G401 (cell line): ENCODE measurements at regions not wholly inside any gene's neighbourhood (a gene's known extent, or its start where the extent isn't known, plus 50 kb on each side); places are given as distances from the start of the nearest gene placed in this dataset.

Experiments
- DNase-seq: peaks from one replicate; pipeline ENCODE4 v3.0.0-alpha.2; 2015; ENCODE audit warnings: low spot score
- in situ Hi-C: cut with HindIII; loops from 2 replicates; pipeline ENCODE4 v1.10.0; 2016; ENCODE audit warnings: low sequenced_read_pairs, mixed read lengths

DNA sequence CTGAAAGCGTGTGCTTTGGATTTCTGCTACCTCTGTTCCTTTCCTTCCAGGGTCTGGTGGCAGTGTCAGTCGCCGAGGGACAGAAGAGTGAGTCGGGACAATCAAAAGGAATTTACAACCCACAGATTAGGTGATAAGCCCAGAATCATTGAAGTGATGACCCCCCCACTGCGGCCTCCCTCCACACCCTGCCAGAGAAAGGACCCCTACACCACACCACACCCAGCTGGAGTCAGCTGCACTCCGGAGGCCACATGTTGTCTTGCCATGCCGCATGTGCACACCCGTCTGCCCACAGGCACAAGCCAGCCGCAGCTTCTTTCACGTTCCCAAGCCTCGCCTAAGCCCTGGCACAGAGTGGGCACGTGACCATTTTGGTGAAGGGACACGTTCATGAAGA is 366.8 kb upstream of the SALL3 start:
- in situ Hi-C loops: no loop called here
- DNase-seq: no peak

DNA sequence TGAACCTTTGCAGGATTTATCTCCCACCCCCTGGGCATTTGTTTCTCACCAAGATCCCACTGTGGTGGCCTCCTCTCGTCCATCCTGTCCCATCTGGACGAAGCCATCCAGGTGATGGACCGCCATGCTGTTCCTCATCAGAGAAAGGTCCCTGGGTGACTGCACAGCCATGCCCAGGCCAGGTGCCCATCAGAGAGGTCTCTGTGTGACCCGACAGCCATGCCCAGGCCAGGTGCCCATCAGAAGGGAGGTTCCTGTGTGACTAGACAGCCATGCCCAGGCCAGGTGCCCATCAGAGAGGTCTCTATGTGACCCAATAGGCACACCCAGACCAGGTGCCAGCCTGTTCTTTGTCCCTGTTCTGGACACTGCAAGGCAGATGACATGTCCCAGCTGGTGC is 360.9 kb upstream of the SALL3 start:
- DNase-seq: no peak
- in situ Hi-C loops: no loop called here

DNA sequence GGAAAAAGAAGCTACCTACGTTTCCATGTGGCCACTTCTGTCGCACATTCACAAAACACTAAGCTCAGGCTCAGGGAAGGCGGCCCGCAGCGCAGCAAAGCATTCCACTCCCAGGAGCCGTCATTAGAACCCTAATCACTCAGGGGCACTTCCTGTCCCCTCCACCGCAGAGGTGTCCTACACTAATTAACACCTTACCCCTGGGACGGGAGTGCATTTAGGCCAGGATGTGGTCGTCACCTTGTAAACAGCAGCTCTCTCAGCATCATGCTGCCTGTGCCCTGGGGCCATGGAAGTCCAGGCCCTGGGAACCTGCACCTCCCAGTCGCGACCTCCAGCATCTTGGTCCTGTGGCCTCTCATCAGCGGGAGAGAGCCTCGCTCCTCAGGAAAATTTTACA is 359.8 kb upstream of the SALL3 start:
- in situ Hi-C loops: no loop called here
- DNase-seq: no peak

DNA sequence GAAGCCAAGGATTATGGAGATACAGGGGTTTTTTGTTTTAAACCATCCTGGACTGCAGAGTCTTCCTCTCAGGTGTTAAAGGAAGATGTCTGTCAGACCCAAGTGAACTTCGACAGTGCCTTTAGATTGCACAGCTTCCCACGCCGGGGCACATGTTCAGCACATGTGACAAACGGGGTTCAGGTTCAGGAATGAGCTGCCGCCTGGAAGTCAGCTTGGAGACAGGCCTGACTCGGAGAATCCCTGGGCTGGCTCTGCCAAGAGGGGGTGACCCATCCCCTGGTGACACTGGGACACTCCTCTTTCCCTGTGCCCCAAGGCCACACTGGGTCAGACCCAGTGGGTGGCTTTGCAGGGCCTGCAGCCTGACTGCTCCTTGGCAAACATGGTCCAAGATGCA is 359.3 kb upstream of the SALL3 start:
- no peak for DNase-seq
- in situ Hi-C loops: no loop called here

DNA sequence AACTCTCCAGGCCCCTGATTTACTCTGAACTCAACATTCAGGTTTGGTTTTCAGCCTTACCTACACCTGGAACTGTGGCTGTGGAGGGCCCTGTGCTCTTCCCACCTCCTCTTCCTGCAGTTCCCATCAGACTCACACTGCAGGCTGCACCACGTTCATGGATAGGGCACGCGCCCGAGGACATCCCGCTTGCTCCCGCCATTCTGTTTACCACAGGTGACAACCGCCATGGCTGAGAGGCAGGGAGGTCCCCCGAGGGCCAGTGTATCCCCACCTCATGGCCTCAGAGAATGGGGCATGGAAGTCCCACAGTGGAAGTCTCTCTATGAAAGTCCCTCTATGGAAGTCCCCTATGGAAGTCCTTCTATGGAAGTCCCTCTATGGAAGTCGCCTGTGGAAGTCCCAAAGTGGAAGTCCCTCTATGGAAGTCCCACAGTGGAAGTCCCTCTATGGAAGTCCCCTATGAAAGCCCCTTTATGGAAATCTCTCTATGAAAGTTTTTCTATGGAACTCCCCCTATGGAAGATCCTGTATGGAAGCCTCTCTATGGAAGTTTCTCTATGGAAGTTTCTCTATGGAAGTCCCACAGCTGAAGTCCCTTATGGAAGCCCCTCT is 358.4 kb upstream of the SALL3 start:
- in situ Hi-C loops: no loop called here
- DNase-seq: no peak

DNA sequence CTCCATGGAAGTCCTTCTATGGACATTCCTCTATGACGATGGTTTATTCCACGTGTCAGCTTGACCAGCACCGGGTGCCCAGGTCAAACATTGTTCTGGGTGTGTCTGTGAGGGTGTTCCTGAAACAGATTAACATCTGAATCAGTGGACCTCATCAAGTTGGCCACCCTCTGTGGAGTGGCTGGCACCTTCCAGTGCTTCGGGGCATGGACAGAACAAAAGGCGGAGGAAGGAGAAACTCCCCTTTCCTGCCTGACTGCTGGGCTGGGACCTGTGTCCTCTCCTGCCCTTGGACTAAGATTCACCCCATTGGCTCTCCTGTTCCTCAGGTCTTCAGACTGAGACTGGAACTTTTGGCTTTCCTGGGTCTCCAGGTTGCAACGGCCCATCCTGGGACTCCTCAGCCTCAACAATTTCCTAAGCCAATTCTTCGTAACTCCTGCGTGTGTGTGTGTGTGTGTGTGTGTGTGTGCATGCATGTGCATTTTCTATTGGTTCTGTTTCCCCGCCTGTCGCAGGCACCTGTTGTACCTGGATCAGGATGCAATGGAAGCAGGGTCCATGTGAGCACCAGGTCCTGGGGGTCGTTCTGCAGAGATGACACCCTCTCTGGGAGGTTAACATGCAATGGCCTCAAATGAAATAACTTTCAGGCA is 357.2 kb upstream of the SALL3 start:
- DNase-seq: no peak
- in situ Hi-C loops: no loop called here

DNA sequence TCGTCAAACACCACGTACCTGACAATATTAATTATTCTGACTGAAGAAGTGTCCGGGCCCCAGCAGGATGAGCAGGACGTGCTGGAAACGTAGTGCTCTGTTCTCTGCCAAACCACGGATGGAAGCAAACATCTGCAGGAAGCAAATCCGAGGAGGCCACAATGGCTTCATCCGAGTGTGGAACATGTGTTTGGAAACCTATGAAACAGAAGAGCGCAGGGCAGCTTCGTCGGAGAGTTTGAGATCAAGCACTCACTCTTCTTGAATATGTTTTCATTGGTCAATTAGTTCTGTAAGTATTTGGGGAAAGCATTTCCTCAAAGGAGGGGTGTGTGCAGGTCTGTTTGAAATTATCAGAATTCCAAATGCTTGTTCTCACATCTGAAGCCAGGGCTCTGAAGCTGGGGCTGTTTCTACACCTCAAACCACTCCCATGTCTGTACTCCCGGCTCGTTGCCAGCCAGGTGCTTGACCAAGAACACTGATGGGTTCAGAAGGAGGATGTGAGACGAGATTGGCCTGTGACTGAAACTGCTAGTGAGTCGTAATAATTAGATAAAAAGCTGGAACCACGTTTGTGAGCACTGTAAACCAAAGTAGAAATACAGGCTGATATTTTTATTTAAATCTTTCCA is 356.6 kb upstream of the SALL3 start:
- DNase-seq: no peak
- in situ Hi-C loops: no loop called here

DNA sequence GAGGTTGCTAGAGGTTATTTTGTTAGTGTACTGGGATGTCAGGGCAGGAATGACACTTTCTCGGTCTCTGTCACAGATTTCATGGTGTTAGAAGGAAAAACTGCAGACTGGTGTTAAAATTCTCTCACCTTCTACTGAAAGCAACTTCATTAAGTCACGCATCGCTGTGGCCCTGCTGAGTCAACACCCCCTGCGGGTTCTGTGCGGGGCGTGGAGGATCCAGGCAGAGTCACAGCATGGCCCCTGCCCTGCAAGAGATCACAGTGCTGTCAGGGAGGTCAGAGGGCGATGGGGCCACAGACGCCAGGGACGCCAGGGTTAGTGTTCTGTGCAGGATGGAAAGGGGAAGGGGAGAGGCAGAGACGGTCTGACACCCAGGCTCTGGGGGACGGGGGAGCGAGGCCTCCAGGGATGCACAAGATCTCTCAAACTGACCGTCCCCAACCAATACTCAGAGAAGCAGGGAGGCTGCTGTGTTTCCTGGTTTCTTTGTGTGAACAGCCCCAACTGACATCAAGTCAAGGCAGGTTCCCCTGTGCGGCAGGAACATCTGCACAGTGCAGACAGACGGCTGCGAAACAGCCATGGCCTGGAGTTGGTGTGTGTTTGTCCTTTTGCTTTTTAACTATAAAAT is 354.9 kb upstream of the SALL3 start:
- in situ Hi-C loops: no loop called here
- DNase-seq: no peak

DNA sequence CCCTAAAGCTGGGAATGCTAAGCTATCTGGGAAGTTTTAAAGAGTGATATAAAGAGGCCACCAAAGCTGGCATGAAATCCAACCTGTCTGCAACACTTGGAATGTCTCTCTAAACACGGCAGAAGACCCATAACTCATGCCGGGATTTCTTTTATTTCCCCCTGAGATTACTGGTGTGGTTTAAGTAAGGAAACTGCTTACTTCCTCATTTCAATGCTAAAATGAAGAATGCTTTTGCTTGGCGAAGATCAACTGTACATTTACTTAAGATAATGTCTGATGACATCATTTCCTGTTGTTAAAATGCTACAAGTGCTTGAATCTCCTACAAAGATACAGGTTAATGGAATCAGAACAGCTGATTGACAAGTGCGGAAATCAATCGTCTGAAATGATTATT is 353.8 kb upstream of the SALL3 start:
- in situ Hi-C loops: no loop called here
- DNase-seq: no peak

DNA sequence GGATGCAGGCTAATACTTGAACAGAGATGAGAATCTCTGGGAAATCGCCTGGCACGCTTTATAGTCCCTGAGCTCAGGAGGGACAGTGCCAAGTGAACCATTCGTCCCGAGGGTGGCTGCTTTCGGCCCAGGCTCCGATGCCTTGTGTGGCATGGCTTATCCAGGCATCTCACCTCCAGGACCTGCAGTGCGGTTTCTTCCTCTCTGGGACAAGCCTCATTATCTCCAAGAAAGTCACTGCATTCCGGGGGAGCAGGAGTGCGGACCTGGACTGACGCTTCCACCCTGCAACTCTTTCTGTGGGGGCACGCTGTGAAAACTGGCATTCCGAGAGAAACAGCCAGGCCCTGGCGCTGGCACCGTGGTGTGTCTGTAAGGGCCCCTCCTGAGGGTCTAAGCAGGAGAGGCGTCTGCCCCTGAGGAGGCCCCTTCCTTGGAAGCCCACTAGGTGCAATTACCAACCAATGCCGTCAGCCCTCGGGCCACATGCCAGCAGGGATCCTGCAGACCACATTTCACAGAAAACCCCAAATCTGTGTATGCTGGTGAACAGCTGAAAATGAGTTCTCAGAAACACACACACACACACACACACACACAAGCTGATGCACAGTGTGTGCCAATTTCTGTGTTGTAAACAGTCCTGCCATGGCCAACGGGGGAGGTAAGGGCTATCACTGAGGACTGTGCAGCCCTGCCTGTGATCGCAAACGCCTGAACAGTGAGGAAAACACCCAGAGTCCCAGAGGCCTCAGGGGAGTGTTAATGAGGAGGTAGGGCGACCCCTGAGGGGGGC is 351.9 kb upstream of the SALL3 start:
- in situ Hi-C loops: no loop called here
- DNase-seq: no peak

DNA sequence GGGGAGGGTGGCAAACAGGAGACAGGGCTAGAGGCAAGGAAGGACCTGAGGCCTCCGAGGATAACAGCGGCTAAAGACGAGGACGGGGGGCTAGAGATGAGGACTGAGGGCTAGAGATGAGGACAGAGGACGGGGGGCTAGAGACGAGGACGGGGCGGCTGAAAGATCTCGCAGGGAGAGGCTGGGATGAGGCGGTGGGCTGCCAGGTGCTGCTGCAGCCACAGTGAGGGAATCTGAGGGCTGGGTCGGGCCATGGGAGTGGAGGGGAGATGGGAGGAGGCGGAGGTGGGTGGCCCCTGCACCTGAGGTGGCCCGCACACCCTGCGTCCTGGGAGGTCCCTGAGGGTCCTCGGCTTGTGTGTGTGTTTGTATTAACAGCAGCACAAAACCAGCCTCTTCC is 350.2 kb upstream of the SALL3 start:
- in situ Hi-C loops: no loop called here
- no peak for DNase-seq

DNA sequence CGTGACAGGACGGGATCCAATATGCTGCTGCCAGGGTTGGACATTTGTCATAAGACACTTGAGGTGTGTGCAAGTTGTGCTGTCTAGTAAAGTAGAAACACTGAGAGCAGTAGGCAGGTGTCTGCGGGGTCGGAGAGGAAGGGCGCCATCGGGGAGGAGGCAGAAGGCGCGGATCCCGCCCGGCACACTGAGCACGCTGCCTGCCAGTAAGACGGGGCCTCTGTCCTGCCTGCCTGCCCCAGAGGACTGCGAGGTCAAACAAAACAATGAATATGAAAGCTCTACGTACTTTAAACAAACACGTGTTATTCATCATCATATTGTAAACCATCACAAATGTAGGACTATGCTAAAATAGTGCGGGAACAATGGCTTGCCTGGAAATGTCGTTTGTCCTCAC is 349.3 kb upstream of the SALL3 start:
- in situ Hi-C loops: no loop called here

DNA sequence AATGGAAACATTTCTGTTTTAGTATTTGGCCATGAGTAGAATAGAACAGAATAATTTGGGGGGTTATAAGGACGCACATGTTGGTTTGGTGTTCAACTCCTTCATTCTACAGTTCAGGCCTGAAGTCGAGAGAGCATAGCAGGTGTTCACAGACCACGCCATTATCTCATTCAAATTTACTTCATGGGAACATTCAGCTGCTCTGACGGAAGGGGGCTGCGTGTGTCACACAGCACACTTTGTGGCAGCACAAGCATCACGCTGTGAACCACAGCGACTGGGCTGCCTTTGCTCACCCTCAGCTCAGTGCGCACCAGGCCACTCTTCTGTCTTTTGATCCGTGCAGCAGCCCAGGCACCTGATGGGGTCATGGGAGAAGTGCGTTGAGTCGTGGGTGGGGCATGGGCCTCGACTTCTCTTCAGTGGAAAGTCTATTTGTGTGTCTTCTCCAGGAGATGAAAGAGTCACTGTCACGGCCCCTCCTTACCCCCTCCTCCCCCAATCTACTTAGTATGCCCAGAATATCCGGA is 348.6 kb upstream of the SALL3 start:
- in situ Hi-C loops: no loop called here

More for the DNA sequence above, 349.3 kb upstream of the SALL3 start:
- no peak for DNase-seq

DNA sequence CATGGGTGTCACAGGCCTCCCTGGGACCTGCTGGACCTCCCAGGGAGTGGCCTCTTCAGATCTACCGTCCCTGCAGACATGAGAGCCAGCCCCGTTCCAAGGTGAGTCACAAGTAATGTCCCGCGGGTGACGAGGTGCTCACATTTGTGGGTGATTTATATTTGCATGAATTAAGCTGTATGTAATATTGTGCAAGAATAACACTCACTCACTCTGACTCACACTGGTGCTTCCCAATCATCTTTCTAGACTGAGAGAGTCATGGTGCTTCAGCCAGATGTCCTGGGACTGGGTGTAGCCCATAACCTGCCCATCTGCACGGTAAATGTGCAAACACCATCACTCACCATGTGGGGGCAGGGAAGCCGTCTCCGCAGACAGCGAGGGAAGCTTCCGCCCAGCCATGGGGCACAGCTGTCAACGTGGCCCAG is 347.5 kb upstream of the SALL3 start:
- DNase-seq: no peak
- in situ Hi-C loops: no loop called here

More for the DNA sequence above, 348.6 kb upstream of the SALL3 start:
- DNase-seq: no peak

DNA sequence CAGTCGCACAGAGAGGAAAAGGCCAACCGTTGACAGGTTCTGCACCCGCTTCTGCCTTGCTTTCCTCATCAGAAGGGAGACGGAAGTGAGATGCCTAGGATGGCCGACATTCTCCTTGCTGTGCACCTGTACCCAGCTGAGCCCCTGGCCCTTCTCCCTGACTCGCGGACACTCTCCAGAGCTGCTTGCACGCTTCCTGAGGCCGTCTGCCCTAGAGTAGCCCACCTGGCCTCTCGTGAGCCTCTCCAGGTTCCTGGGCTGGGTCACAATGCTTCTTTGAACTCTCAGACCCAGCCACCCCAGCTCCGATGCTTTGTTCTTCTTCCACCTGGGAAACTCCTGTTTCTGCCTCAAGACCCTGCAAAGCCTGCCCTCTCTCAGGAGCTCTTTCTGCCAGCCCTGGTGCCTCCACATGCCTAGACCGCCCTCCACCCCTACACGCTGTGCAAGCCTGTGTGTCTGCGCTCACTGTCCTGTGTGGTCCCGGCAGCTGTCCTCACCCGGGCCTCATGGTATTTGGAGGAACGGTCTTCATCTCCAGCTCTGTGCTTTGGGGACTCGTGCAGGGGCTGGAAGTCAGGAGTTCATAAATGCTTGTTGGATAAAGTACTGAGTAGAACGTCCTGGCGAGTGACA is 345.4 kb upstream of the SALL3 start:
- in situ Hi-C loops: no loop called here
- no peak for DNase-seq

DNA sequence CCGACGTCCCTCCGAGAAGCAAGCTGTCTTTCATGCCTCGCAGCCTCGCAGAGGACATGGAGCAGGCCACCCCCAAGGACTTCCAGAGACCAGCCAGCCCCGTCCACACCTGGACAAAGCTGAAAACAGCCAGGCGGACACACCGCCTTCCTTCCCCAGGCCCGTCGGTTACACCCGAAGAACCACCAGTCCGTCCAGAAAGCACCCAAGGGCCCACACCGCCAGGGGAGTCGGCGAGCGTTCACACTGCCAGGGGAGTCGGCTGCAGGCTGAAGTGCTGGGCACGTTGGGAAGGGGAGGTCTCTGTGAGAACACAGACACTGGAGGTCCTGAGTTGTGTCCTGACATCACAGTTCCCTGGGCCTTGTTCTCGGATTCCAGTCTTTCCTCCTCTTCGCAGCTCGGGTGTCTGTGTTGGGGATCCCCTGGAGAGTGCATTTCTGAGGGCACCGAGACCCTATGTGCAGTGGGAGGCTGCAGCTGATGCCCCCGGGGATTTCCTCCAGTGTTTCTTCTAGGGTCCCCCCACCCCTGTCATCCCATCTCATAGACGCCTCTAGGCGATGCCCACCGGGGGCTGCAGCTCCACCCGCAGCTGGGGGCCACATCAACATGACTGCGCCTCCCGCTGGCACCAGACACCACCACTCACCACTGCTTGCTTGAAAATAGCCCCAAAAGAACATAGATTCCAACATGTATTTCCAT is 344.4 kb upstream of the SALL3 start:
- in situ Hi-C loops: no loop called here
- DNase-seq: no peak

DNA sequence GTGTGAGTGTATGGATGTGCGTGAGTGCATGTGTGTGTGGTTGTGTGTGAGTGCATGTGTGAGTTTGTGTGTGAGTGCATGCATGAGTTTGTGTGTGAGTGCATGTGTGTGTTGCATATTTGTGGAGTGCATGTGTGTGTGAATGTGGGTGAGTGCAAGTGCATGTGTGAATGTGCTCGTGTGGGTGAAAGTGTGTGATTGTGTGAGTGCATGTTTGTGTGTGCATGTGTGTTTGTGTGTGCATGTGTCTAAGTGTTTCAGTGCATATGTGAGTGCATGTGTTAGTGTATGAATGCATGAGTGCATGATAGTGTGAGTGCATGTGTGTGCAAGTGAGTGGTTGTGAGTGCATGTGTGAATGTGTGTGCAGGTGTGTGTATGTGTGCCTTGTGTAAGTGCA is 343.4 kb upstream of the SALL3 start:
- in situ Hi-C loops: no loop called here
- DNase-seq: no peak
